ENCODE measurements at regions not wholly inside any gene's neighbourhood (a gene's known extent, or its start where the extent isn't known, plus 50 kb on each side); places are given as distances from the start of the nearest gene placed in this dataset.

GRCh38 chr2:62296034-62296831 is 100.3 kb downstream of the B3GNT2 start:
- no peak overlapping the region for H3K4me3 ChIP-seq (ENCODE audit: low read length)
- DNase-seq = no peak
- no peaks in the 10 kb centered on the region for H3K36me3 ChIP-seq (replicated peaks; ENCODE audit: insufficient read depth, low read length)
- TF ChIP-seq EZH2 (optimal IDR thresholded peaks at IDR 0.05; ENCODE audit: low read depth, low read length) = no peak
- no peak for TF ChIP-seq EZH2phosphoT487 (IDR thresholded peaks at IDR 0.05; ENCODE audit: low read length)
- no peak for TF ChIP-seq CTCF (IDR thresholded peaks at IDR 0.05; ENCODE audit: low read length)
- no peaks in the 10 kb centered on the region for H4K20me1 ChIP-seq (ENCODE audit: insufficient read depth, low read length)
- no peaks in the 10 kb centered on the region for H3K9me3 ChIP-seq (replicated peaks; ENCODE audit: insufficient read depth, low read length)
- H3K4me1 ChIP-seq (ENCODE audit: low read length) = peaks cover 6% of the 10 kb centered on the region; the same call in 1 of the 2 replicates
- H3K9me2 ChIP-seq (replicated peaks; ENCODE audit: insufficient read depth, low read length) = no peaks in the 10 kb centered on the region
- H3K27ac ChIP-seq (ENCODE audit: low read length) = no peak overlapping the region
- H3K79me2 ChIP-seq (ENCODE audit: low read length) = no peaks in the 10 kb centered on the region
- H3F3A ChIP-seq (ENCODE audit: insufficient read depth, low read length) = no peaks in the 10 kb centered on the region
- H3K27me3 ChIP-seq (replicated peaks; ENCODE audit: insufficient read depth, low read length) = no peaks in the 10 kb centered on the region
- no peak overlapping the region for H2AFZ ChIP-seq (ENCODE audit: low read length)
- H3K4me2 ChIP-seq (ENCODE audit: low read depth, low read length) = no peak overlapping the region
- H3K9ac ChIP-seq (ENCODE audit: low read length) = no peak overlapping the region

GRCh38 chr2:62293490-62294271 is 97.8 kb downstream of the B3GNT2 start:
- TF ChIP-seq CTCF (IDR thresholded peaks at IDR 0.05; ENCODE audit: low read length) (no peak), EZH2 (optimal IDR thresholded peaks at IDR 0.05; ENCODE audit: low read depth, low read length) (no peak), EZH2phosphoT487 (IDR thresholded peaks at IDR 0.05; ENCODE audit: low read length) (no peak)
- Histone ChIP-seq H3K4me3 (ENCODE audit: low read length) (no peak overlapping the region), H3K4me2 (ENCODE audit: low read depth, low read length) (no peak overlapping the region)

GRCh38 chr2:62293151-62293489 is 97.2 kb downstream of the B3GNT2 start:
- no peak for TF ChIP-seq CTCF (IDR thresholded peaks at IDR 0.05; ENCODE audit: low read length)
- TF ChIP-seq EZH2phosphoT487 (IDR thresholded peaks at IDR 0.05; ENCODE audit: low read length) = no peak
- TF ChIP-seq EZH2 (optimal IDR thresholded peaks at IDR 0.05; ENCODE audit: low read depth, low read length) = no peak
- Histone ChIP-seq H4K20me1 (ENCODE audit: insufficient read depth, low read length) (no peaks in the 10 kb centered on the region), H3K36me3 (replicated peaks; ENCODE audit: insufficient read depth, low read length) (no peaks in the 10 kb centered on the region), H3K4me2 (ENCODE audit: low read depth, low read length) (no peak overlapping the region), H3K4me1 (ENCODE audit: low read length) (peaks cover 17% of the 10 kb centered on the region), H3K9ac (ENCODE audit: low read length) (no peak overlapping the region), H3F3A (ENCODE audit: insufficient read depth, low read length) (peaks cover 6% of the 10 kb centered on the region), H3K27ac (ENCODE audit: low read length) (no peak overlapping the region), H3K9me2 (replicated peaks; ENCODE audit: insufficient read depth, low read length) (no peaks in the 10 kb centered on the region), H3K9me3 (replicated peaks; ENCODE audit: insufficient read depth, low read length) (no peaks in the 10 kb centered on the region), H2AFZ (ENCODE audit: low read length) (no peak overlapping the region), H3K79me2 (ENCODE audit: low read length) (no peaks in the 10 kb centered on the region), H3K27me3 (replicated peaks; ENCODE audit: insufficient read depth, low read length) (no peaks in the 10 kb centered on the region; the same call in 1 of the 2 replicates), H3K4me3 (ENCODE audit: low read length) (no peak overlapping the region)
- DNase-seq = no peak

More at GRCh38 chr2:62293490-62294271, 97.8 kb downstream of the B3GNT2 start:
- Histone ChIP-seq H3F3A (ENCODE audit: insufficient read depth, low read length) (0 out of 2 replicates have a peak, but pooled peaks cover under 1% of the 10 kb centered on the region), H3K4me1 (ENCODE audit: low read length) (peaks cover 11% of the 10 kb centered on the region), H4K20me1 (ENCODE audit: insufficient read depth, low read length) (no peaks in the 10 kb centered on the region), H3K9ac (ENCODE audit: low read length) (no peak overlapping the region), H3K9me2 (replicated peaks; ENCODE audit: insufficient read depth, low read length) (no peaks in the 10 kb centered on the region), H3K27ac (ENCODE audit: low read length) (no peak overlapping the region), H3K9me3 (replicated peaks; ENCODE audit: insufficient read depth, low read length) (no peaks in the 10 kb centered on the region), H3K79me2 (ENCODE audit: low read length) (no peaks in the 10 kb centered on the region), H2AFZ (ENCODE audit: low read length) (no peak overlapping the region), H3K36me3 (replicated peaks; ENCODE audit: insufficient read depth, low read length) (no peaks in the 10 kb centered on the region), H3K27me3 (replicated peaks; ENCODE audit: insufficient read depth, low read length) (no peaks in the 10 kb centered on the region; the same call in 1 of the 2 replicates)
- no peak for DNase-seq

All from MM.1S (cell line).